CD4-positive, alpha-beta T cell (primary cell): ENCODE measurements at regions not wholly inside any gene's neighbourhood (a gene's known extent, or its start where the extent isn't known, plus 50 kb on each side); places are given as distances from the start of the nearest gene placed in this dataset.

Experiments used
- ATAC-seq: fragments of 200-7000 bp; cut with Tn5 transposase; one replicate; pipeline ENCODE4 v1.10.0; 2022; ENCODE audit warnings: mild to moderate bottlenecking; ENCODE audit not compliant: poor library complexity
- CTCF ChIA-PET: fragments of 350-600 bp; sonication (Branson Sonifier 250); formaldehyde crosslinking; loops from one replicate; lab custom pipeline; 2021; ENCODE audit warnings: antibody characterized with exemption, inconsistent platforms; lab: Charles Lee
- POLR2A ChIA-PET: fragments of 350-600 bp; sonication (Branson Sonifier 250); formaldehyde crosslinking; loops from one replicate; lab custom pipeline; 2021; ENCODE audit warnings: antibody characterized with exemption, inconsistent platforms; lab: Charles Lee
- DNase-seq, 14 experiments: peaks; one replicate each; pipeline ENCODE4 v3.0.0-alpha.2; 2013 to 2020; ENCODE audit warnings: mixed read lengths in 2 of 14
- H3K27ac ChIP-seq, 2 donors: one replicate each; pipeline versions ENCODE4 v1.5.1 to v1.7.0; 2013; ENCODE audit warnings: low read length in 2 of 2, low read depth in 1 of 2, mild to moderate bottlenecking in 1 of 2
- H3K27me3 ChIP-seq, 2 experiments: 1 replicate in 1 of 2; 2 replicates in 1 of 2; pipeline versions ENCODE4 v1.6.1 to v1.7.0; 2013; ENCODE audit warnings: low read length in 2 of 2, control low read depth in 1 of 2, mild to moderate bottlenecking in 1 of 2, moderate library complexity in 1 of 2; ENCODE audit not compliant: insufficient read depth in 2 of 2, control insufficient read depth in 1 of 2
- H3K36me3 ChIP-seq: one replicate; pipeline ENCODE4 v1.6.1; 2013; ENCODE audit warnings: low read length, control low read depth; ENCODE audit not compliant: insufficient read depth
- H3K4me1 ChIP-seq: one replicate; pipeline ENCODE4 v1.6.1; 2013; ENCODE audit warnings: low read length, control low read depth; ENCODE audit not compliant: insufficient read depth
- H3K4me3 ChIP-seq: one replicate; pipeline ENCODE4 v1.5.1; 2013; ENCODE audit warnings: mild to moderate bottlenecking, low read length, moderate library complexity
- H3K9me3 ChIP-seq, 2 experiments: 1 replicate in 1 of 2; 2 replicates in 1 of 2; pipeline versions ENCODE4 v1.6.1 to v1.7.0; 2013; ENCODE audit warnings: low read length in 2 of 2, mild to moderate bottlenecking in 2 of 2, control low read depth in 1 of 2, moderate library complexity in 1 of 2; ENCODE audit not compliant: control insufficient read depth in 1 of 2, insufficient read depth in 1 of 2
- H3K27ac Mint-ChIP-seq: one replicate; pipeline ENCODE4 v1.8.0; 2020; ENCODE audit warnings: mixed read lengths
- H3K27me3 Mint-ChIP-seq: one replicate; pipeline ENCODE4 v1.8.0; 2021; ENCODE audit warnings: mixed read lengths
- H3K36me3 Mint-ChIP-seq: one replicate; pipeline ENCODE4 v1.8.0; 2021; ENCODE audit warnings: low read depth, mixed read lengths
- H3K4me1 Mint-ChIP-seq: one replicate; pipeline ENCODE4 v1.8.0; 2021; ENCODE audit warnings: low read depth, mixed read lengths
- H3K4me3 Mint-ChIP-seq: one replicate; pipeline ENCODE4 v1.8.0; 2020; ENCODE audit warnings: mild to moderate bottlenecking, mixed read lengths
- H3K9me3 Mint-ChIP-seq: one replicate; pipeline ENCODE4 v1.8.0; 2020; ENCODE audit warnings: mixed read lengths
- intact Hi-C, 2 experiments: fragments of 100-400 bp; cut with DNase I in 1 of 2; cut with micrococcal nuclease in 1 of 2; formaldehyde crosslinking; loops; one replicate each; pipeline versions ENCODE4 v1.15.1 to v1.9.0; 2023 to 2025; cut with DNase I, micrococcal nuclease
- TF ChIP-seq, protein P1 (sequence below): fragments of 200-600 bp; IDR thresholded peaks from one replicate; pipeline ENCODE4 v1.8.0; 2022; ENCODE audit warnings: antibody characterized with exemption, mild to moderate bottlenecking

DNA sequence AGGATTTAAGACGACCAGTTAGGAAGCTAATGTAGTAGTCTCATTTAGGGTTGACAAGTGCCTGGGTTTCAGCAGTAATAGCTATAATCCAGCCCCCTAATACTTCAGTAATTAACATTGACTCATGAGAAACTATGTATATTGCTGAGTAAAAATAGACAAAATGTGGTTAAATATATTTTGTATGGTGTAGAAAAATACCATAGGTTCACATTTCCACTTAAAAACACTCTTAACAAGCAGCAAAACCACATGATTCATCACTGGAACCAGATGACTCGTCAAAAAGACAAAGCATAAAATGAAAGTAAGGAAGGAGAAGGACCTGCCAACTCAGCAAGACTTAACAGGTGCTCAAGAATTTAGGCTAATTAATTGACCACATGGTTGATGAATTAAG, 288.9 kb downstream of the EFHB start:
- Histone ChIP-seq H3K9me3 (no peaks in the 10 kb centered on the region), H3K27ac (no peak overlapping the region), H3K4me3 (no peak overlapping the region), H3K27me3 (no peaks in the 10 kb centered on the region), H3K4me1 (no peaks in the 10 kb centered on the region), H3K36me3 (no peaks in the 10 kb centered on the region)
- no peak for DNase-seq
- Mint-ChIP-seq H3K27me3 (no peaks in the 10 kb centered on the region), H3K4me1 (no peaks in the 10 kb centered on the region), H3K36me3 (no peaks in the 10 kb centered on the region), H3K9me3 (peaks cover 10% of the 10 kb centered on the region), H3K27ac (no peak overlapping the region), H3K4me3 (no peak overlapping the region)
- intact Hi-C loops = no loop called here
- ChIA-PET POLR2A (no interaction called here), CTCF (no interaction called here)
- TF ChIP-seq, protein P1, sequence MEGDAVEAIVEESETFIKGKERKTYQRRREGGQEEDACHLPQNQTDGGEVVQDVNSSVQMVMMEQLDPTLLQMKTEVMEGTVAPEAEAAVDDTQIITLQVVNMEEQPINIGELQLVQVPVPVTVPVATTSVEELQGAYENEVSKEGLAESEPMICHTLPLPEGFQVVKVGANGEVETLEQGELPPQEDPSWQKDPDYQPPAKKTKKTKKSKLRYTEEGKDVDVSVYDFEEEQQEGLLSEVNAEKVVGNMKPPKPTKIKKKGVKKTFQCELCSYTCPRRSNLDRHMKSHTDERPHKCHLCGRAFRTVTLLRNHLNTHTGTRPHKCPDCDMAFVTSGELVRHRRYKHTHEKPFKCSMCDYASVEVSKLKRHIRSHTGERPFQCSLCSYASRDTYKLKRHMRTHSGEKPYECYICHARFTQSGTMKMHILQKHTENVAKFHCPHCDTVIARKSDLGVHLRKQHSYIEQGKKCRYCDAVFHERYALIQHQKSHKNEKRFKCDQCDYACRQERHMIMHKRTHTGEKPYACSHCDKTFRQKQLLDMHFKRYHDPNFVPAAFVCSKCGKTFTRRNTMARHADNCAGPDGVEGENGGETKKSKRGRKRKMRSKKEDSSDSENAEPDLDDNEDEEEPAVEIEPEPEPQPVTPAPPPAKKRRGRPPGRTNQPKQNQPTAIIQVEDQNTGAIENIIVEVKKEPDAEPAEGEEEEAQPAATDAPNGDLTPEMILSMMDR = no peak
- ATAC-seq = no peak

DNA sequence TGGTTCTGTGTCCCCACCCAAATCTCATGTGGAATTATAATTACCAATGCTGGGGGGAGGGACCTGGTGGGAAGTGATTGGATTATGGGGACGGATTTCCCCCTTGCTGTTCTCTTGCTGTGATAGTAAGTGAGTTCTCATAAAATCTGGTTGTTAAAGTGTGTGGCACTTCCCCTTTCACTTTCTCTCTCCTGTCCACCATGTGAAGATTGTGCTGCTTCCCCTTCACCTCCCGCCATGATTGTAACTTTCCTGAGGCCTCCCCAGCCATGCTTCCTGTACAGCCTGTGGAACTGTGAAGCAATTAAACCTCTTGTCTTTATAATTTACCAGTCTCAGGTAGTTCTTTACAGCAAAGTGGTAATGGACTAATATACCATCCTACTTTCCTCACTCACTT, 289.6 kb downstream of the EFHB start:
- intact Hi-C loops = no loop called here
- POLR2A ChIA-PET = no interaction called here
- ATAC-seq = no peak
- Mint-ChIP-seq H3K27me3 (no peaks in the 10 kb centered on the region), H3K36me3 (no peaks in the 10 kb centered on the region), H3K27ac (no peak overlapping the region), H3K4me3 (no peak overlapping the region), H3K9me3 (peaks cover 7% of the 10 kb centered on the region), H3K4me1 (no peaks in the 10 kb centered on the region)
- Histone ChIP-seq H3K27me3 (no peaks in the 10 kb centered on the region), H3K4me1 (no peaks in the 10 kb centered on the region), H3K9me3 (no peaks in the 10 kb centered on the region), H3K4me3 (no peak overlapping the region), H3K36me3 (no peaks in the 10 kb centered on the region), H3K27ac (no peak overlapping the region)
- CTCF ChIA-PET = no interaction called here
- TF ChIP-seq, protein P1 = no peak
- no peak for DNase-seq

DNA sequence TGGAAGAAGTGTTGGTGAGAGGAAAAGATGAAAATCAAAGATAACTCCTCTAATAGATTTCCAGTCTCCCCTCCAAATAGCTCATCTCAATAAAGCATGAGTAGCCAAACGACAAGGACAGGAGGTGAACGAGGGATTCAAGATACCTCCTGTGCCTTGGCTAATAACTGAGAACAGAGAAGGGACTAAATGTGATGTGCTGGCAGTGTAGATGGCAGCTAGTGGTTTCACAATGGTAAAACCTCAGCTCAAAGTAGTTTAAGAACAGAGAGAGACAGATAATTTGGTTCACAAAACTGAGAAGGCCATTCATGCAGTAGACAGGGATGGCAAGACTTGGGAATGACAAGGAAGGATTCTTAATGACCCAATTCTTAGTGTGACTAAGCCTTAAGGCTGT, 292.6 kb downstream of the EFHB start:
- no peak for DNase-seq

More for the DNA sequence above, 292.6 kb downstream of the EFHB start:
- no peak for ATAC-seq
- ChIA-PET POLR2A (no interaction called here), CTCF (no interaction called here)
- TF ChIP-seq, protein P1 = no peak
- Histone ChIP-seq H3K9me3 (no peaks in the 10 kb centered on the region), H3K36me3 (no peaks in the 10 kb centered on the region), H3K4me1 (no peaks in the 10 kb centered on the region), H3K4me3 (no peak overlapping the region), H3K27me3 (no peaks in the 10 kb centered on the region), H3K27ac (no peak overlapping the region)
- no peaks in the 10 kb centered on the region for H3K4me1 Mint-ChIP-seq
- H3K36me3 Mint-ChIP-seq = no peaks in the 10 kb centered on the region
- H3K27ac Mint-ChIP-seq = no peak overlapping the region
- H3K27me3 Mint-ChIP-seq = no peaks in the 10 kb centered on the region
- H3K4me3 Mint-ChIP-seq = no peak overlapping the region
- intact Hi-C loops = no loop called here
- H3K9me3 Mint-ChIP-seq = peaks cover 10% of the 10 kb centered on the region
